ENCODE measurements at regions not wholly inside any gene's neighbourhood (a gene's known extent, or its start where the extent isn't known, plus 50 kb on each side); places are given as distances from the start of the nearest gene placed in this dataset.

DNA sequence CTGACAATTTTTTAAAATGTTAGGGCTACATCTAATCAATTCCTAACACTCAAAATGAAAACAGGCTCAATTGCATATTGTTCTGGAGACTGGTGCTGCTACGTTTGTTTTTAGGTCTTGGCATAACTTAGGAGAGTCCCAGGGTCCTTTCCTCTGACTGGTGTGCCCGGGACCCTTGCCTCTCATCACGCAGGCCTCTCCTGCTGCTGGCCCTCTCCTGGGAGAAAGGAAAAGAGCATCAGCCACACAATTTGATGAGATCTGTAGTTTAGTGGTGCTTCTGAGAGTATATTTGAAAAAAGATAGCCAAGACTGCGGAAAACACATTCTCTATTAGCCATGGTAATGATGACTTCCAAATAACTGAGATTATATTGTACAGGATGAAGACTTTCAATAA lies 380.0 kb downstream of the KLF12 start:
- Histone ChIP-seq H3K4me3 (replicated peaks in 1 of 2; ENCODE audit: low read depth in 1 of 2, low read length in 2 of 2) (no peak overlapping the region), H3K79me2 (ENCODE audit: insufficient read depth, low read length) (no peaks in the 10 kb centered on the region), H3K4me1 (ENCODE audit: control insufficient read depth in 1 of 2, insufficient read depth in 2 of 2, low read length in 2 of 2) (no peaks in the 10 kb centered on the region), H3K9me3 (ENCODE audit: control insufficient read depth in 1 of 2, insufficient read depth in 1 of 2, low read depth in 1 of 2, low read length in 2 of 2) (no peaks in the 10 kb centered on the region), H3K27me3 (ENCODE audit: insufficient read depth, low read length) (no peaks in the 10 kb centered on the region), H3K27ac (ENCODE audit: low read depth, low read length) (no peak overlapping the region), H2AFZ (ENCODE audit: low read depth, low read length, poor library complexity, severe bottlenecking) (no peak overlapping the region), H3K4me2 (ENCODE audit: low read length) (no peak overlapping the region), H3K9me2 (ENCODE audit: insufficient read depth) (no peaks in the 10 kb centered on the region), H4K20me1 (ENCODE audit: insufficient read depth) (no peaks in the 10 kb centered on the region), H3K36me3 (ENCODE audit: control insufficient read depth in 1 of 2, insufficient read depth in 2 of 2, low read length in 2 of 2) (no peaks in the 10 kb centered on the region), H3K9ac (ENCODE audit: low read length) (no peak overlapping the region)
- no peak for TF ChIP-seq EZH2phosphoT487 (IDR thresholded peaks at IDR 0.05; ENCODE audit: borderline replicate concordance)
- TF ChIP-seq TCF7L2 (IDR thresholded peaks at IDR 0.05; ENCODE audit: borderline replicate concordance, extremely low read depth, insufficient read depth, insufficient read length): no peak
- no peak for TF ChIP-seq EGR1 (IDR thresholded peaks at IDR 0.05; ENCODE audit: low read depth)
- no peak for TF ChIP-seq JUND (IDR thresholded peaks at IDR 0.05)
- TF ChIP-seq, protein P1, sequence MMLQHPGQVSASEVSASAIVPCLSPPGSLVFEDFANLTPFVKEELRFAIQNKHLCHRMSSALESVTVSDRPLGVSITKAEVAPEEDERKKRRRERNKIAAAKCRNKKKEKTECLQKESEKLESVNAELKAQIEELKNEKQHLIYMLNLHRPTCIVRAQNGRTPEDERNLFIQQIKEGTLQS (IDR thresholded peaks at IDR 0.05): no peak
- TF ChIP-seq RAD21 (IDR thresholded peaks at IDR 0.05; ENCODE audit: low read depth): no peak
- no peak for TF ChIP-seq YY1 (IDR thresholded peaks at IDR 0.05; ENCODE audit: extremely low read depth, insufficient replicate concordance, low read depth, low read length)
- TF ChIP-seq, protein P2, sequence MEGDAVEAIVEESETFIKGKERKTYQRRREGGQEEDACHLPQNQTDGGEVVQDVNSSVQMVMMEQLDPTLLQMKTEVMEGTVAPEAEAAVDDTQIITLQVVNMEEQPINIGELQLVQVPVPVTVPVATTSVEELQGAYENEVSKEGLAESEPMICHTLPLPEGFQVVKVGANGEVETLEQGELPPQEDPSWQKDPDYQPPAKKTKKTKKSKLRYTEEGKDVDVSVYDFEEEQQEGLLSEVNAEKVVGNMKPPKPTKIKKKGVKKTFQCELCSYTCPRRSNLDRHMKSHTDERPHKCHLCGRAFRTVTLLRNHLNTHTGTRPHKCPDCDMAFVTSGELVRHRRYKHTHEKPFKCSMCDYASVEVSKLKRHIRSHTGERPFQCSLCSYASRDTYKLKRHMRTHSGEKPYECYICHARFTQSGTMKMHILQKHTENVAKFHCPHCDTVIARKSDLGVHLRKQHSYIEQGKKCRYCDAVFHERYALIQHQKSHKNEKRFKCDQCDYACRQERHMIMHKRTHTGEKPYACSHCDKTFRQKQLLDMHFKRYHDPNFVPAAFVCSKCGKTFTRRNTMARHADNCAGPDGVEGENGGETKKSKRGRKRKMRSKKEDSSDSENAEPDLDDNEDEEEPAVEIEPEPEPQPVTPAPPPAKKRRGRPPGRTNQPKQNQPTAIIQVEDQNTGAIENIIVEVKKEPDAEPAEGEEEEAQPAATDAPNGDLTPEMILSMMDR (IDR thresholded peaks at IDR 0.05 in 2 of 3, conservative IDR thresholded peaks at IDR 0.05 in 1 of 3; ENCODE audit: borderline replicate concordance in 1 of 3, insufficient read depth in 1 of 3, low read depth in 2 of 3, low read length in 2 of 3): no peak
- TF ChIP-seq MAX (IDR thresholded peaks at IDR 0.05): no peak
- no peak for TF ChIP-seq SP1 (IDR thresholded peaks at IDR 0.05; ENCODE audit: low read depth)
- no peak for TF ChIP-seq POLR2A (IDR thresholded peaks at IDR 0.05; ENCODE audit: borderline replicate concordance, extremely low read depth, insufficient read depth, insufficient read length)
- no peak for TF ChIP-seq REST (IDR thresholded peaks at IDR 0.05; ENCODE audit: low read depth)
- no peak for TF ChIP-seq ELF1 (IDR thresholded peaks at IDR 0.05; ENCODE audit: borderline replicate concordance, low read depth)
- no peak for TF ChIP-seq POLR2AphosphoS5 (IDR thresholded peaks at IDR 0.05; ENCODE audit: low read depth, low read length)
- no peak for TF ChIP-seq ZFX (IDR thresholded peaks at IDR 0.05)
- no peak for TF ChIP-seq CEBPB (IDR thresholded peaks at IDR 0.05; ENCODE audit: low read depth)
- DNase-seq (ENCODE audit: low read depth, low spot score) (no peak), ATAC-seq (no peak)
- CTCF ChIA-PET: interaction anchor here (0.7 kb wide), 1 partner anchor 1379 kb away, joined by 5 read pairs; no protein-coding TSS in a partner anchor
- RAD21 ChIA-PET (ENCODE audit: low non-redundant PET in 1 of 2, low total read pairs in 2 of 2, uncharacterized antibody in 2 of 2, unreplicated experiment in 2 of 2): no interaction called here
- intact Hi-C loops (cut with micrococcal nuclease): loop anchor here (1.0 kb wide), 2 partner anchors 533 to 1465 kb away; no protein-coding TSS in a partner anchor
- POLR2A ChIA-PET: no interaction called here
- no TSS peak for BruUV-seq (replicated peaks)

Measured in HCT116 (cell line).